Fibroblast of upper back skin (primary cell): ENCODE measurements at regions not wholly inside any gene's neighbourhood (a gene's known extent, or its start where the extent isn't known, plus 50 kb on each side); places are given as distances from the start of the nearest gene placed in this dataset.
"Not testable (repeated sequence)": the region's sequence is repeated elsewhere in the genome, so short reads cannot be mapped to it uniquely, and the experiment has no call there.

Experiments used
- DNase-seq: peaks from one replicate; pipeline ENCODE4 v3.0.0-alpha.2; 2013

- no peak for DNase-seq
These were observed 218.0 kb downstream of the RBM26 start for GRCh38 chr13:79187917-79188690.

- no peak for DNase-seq
These were observed 220.5 kb downstream of the RBM26 start for GRCh38 chr13:79185580-79185979.

GRCh38 chr13:79183231-79183630 is 222.8 kb downstream of the RBM26 start:
- DNase-seq: no peak

DNA sequence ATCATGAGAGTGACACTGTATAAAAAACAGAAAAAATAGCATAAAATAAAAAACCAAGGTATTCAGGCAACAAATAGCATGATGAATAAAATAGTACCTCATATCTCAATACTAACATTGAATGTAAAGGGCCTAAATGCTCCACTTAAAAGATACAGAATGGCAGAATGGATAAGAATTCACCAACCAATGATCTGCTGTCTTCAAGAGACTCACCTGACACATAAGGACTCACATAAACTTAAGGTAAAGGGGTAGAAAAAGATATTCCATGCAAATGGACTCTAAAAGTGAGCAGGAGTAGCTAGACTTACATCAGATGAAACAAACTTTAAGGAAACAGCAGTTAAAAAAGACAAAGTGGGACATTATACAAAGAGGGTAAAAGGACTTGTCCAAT is 232.4 kb downstream of the RBM26 start:
- not testable (repeated sequence) for DNase-seq

GRCh38 chr13:79172924-79173323 is 233.1 kb downstream of the RBM26 start:
- DNase-seq: not testable (repeated sequence)

GRCh38 chr13:79171141-79172061 is 234.7 kb downstream of the RBM26 start:
- no peak for DNase-seq

- no peak for DNase-seq
These were observed 245.2 kb downstream of the RBM26 start for GRCh38 chr13:79160818-79161217.

GRCh38 chr13:79155883-79156282 is 250.2 kb downstream of the RBM26 start:
- DNase-seq: no peak

DNA sequence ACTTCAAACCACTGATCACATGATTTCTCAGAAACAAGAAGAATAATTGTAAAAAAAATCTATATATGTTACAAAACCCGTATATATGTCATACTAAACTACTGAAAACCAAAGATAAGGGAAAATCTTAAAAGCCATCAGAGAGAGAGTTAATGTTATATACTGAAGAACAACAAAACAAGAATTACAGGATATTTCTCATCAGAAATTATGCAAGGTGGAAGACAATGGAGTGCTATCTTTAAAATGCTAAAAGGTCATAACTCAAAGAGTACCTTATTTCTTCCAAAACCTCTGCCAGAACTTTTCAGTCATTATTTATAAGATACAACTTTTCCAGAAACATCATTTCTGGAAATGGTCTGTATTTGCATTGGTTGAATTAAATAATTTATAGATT is 256.8 kb downstream of the RBM26 start:
- no peak for DNase-seq

- no peak for DNase-seq
These were observed 265.0 kb downstream of the RBM26 start for GRCh38 chr13:79141082-79141481.

DNA sequence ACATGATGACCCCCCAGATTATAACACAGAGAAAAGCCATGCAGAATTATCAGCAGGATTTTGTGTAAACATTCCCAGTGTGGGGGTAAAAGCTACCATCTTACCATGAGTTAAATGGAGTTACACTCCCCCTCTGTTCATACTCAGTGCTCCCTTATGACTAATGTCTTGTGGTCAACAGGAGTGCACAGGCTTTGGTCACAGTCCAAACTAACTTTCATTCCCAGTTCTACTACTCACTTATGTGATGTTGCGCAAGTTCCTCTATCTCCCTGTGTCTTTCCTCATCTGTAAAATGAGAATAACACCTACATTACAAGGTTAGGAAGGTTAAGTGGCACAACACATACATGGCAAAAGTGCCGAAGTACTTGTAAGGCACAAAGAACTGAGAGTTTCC is 277.9 kb downstream of the RBM26 start:
- peak; percentile 68 for DNase-seq

- no peak for DNase-seq
These were observed 279.3 kb downstream of the RBM26 start for GRCh38 chr13:79126706-79127105.

DNA sequence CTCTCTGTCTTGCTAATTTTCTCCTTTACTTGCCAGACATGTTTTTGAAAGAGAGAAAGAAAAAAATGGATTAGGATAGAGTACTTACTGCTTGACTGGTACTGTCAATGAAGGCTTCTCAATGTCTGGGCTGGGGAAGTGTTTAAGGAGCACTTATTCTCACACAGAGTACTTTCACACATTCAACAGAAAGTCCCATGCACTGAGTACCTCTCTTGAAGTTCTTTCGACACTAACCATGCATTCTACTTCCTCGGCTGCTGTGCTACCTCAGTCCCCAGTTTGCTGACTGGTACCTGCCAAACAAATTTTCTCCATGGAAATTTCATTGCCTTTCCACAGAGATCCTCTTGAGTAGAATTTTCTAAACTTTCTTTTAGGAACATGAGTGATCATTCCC is 281.9 kb downstream of the RBM26 start:
- no peak for DNase-seq

- DNase-seq: no peak
These were observed 284.8 kb downstream of the RBM26 start for GRCh38 chr13:79121286-79121685.

DNA sequence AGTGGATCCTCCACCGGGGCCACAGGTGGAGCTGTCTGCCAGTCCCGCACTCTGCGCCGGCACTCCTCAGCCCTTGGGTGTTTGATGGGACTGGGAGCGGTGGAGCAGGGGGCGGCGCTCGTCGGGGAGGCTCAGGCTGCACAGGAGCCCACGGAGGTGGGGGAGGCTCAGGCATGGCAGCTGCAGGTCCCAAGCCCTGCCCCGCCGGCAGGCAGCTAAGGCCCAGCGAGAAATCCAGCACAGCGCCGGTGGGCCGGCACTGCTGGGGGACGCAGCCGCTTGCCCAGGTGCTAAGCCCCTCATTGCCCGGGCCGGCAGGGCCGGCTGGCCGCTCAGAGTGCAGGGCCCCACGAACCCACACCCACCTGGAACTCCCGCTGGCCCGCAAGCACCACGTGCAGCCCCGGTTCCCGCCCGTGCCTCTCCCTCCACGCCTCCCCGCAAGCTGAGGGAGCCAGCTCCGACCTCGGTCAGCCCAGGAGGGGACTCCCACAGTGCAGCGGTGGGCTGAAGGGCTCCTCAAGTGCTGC is 286.4 kb downstream of the RBM26 start:
- no peak for DNase-seq

- DNase-seq: no peak
These were observed 294.0 kb downstream of the RBM26 start for GRCh38 chr13:79112016-79112415.

- no peak for DNase-seq
These were observed 297.0 kb downstream of the RBM26 start for GRCh38 chr13:79108914-79109643.

- DNase-seq: no peak
These were observed 307.5 kb downstream of the RBM26 start for GRCh38 chr13:79098596-79098995.

DNA sequence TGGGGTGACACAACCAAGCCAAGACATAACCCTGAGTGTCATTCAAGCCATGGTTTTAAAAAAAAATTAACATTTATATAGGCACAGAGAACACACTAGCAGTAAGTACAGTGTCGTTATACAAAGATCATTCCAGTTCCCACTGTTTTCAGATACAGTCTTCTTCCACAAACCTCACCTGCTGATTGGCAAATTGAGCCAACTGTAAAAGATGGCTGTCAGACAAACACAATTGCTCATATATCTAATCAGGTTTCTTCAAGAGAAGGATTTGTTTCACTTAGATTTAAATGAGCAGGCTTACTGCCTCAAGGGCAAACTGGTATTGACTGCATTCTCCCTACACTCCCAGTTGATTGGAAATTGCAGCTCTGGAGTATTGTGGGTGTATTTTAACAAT is 308.9 kb downstream of the RBM26 start:
- no peak for DNase-seq

DNA sequence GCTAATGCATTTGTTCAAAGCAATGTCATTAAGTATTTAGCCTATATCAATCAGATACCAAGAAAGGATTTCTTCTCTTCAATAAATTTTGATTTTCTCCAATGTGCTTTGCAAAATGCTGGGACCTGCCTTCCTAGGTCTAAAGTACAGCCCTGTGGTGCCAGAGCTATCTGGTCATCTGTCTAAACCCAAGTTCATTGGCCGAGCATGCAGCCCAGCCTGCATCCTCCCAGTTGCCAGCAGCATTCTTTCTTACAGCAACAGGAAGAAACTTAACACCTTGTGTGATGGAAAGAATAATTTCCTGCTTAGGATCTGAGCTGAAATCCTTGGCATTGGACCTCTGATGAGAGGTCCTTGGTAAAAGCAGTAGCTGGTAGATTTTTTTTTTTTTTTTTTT is 310.0 kb downstream of the RBM26 start:
- DNase-seq: no peak

- DNase-seq: no peak
These were observed 315.4 kb downstream of the RBM26 start for GRCh38 chr13:79090552-79091124.

DNA sequence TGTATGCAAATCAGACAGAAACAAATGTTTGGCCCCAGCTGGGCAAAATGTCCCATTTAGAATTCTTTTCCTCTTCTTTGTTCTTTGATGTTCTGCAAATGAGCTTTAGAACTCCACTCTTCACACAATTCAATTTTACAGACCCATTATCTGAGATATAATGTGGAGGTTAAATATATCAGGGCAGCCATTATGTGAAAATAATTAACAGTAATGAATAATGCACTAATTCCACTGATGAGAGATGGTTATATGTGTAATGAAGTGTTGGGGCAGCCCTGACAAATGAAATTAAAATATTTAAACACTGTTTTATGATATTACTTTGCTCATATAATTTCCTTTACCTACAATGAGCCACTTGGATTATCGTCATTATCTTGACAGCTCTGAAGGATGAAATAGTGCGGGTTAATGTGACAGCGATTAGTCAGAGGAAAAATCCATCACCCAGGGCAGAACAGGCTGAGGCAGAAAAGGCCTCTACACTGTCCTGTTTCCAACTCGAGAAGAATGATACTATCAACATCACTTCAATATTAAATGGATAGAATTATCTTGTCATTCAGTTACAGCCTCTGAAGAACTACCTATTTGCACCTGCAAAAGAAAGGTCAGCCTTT is 321.1 kb downstream of the RBM26 start:
- no peak for DNase-seq
